H9 (cell line): ENCODE measurements at regions not wholly inside any gene's neighbourhood (a gene's known extent, or its start where the extent isn't known, plus 50 kb on each side); places are given as distances from the start of the nearest gene placed in this dataset.

Source experiments
- DNase-seq: peaks from one replicate; pipeline ENCODE4 v3.0.0-alpha.2; 2017
- H2AFZ ChIP-seq: one replicate; pipeline ENCODE4 v1.6.1; 2013; ENCODE audit warnings: mild to moderate bottlenecking, low read length, control low read depth, moderate library complexity
- H2AK5ac ChIP-seq: 2 replicates; pipeline ENCODE4 v1.6.1; 2013; ENCODE audit warnings: low read length, control low read depth, mixed read lengths; ENCODE audit not compliant: insufficient read length
- H2BK120ac ChIP-seq: one replicate; pipeline ENCODE4 v1.6.1; 2013; ENCODE audit warnings: low read depth, mild to moderate bottlenecking, low read length, control low read depth, inconsistent platforms; ENCODE audit not compliant: poor library complexity, severe bottlenecking
- H2BK12ac ChIP-seq: 2 replicates; pipeline ENCODE4 v1.6.1; 2013; ENCODE audit warnings: low read length, control low read depth, mixed read lengths, low read depth; ENCODE audit not compliant: insufficient read length
- H2BK15ac ChIP-seq: 2 replicates; pipeline ENCODE4 v1.6.1; 2013; ENCODE audit warnings: low read depth, low read length, control low read depth
- H2BK20ac ChIP-seq: one replicate; pipeline ENCODE4 v1.6.1; 2013; ENCODE audit warnings: low read depth, mild to moderate bottlenecking, low read length, control low read depth, inconsistent platforms; ENCODE audit not compliant: poor library complexity, severe bottlenecking
- H2BK5ac ChIP-seq: 2 replicates; pipeline ENCODE4 v1.6.1; 2013; ENCODE audit warnings: low read length, control low read depth, mixed read lengths; ENCODE audit not compliant: insufficient read length
- H3K14ac ChIP-seq: 2 replicates; pipeline ENCODE4 v1.6.1; 2013; ENCODE audit warnings: low read length, control low read depth; ENCODE audit not compliant: insufficient read depth
- H3K18ac ChIP-seq: 2 replicates; pipeline ENCODE4 v1.6.1; 2013; ENCODE audit warnings: low read depth, mild to moderate bottlenecking, mixed read lengths, low read length, control low read depth; ENCODE audit not compliant: insufficient read length
- H3K23ac ChIP-seq: 2 replicates; pipeline ENCODE4 v1.6.1; 2013; ENCODE audit warnings: low read length, control low read depth, mixed read lengths, low read depth; ENCODE audit not compliant: insufficient read length
- H3K23me2 ChIP-seq: 2 replicates; pipeline ENCODE4 v1.6.1; 2013; ENCODE audit warnings: low read depth, mild to moderate bottlenecking, mixed read lengths, low read length, control low read depth; ENCODE audit not compliant: insufficient read length, poor library complexity, severe bottlenecking
- H3K27ac ChIP-seq: 2 replicates; pipeline ENCODE4 v1.5.1; 2013; ENCODE audit warnings: low read length, control low read depth, mixed read lengths, low read depth; ENCODE audit not compliant: insufficient read length
- H3K27me3 ChIP-seq: 2 replicates; pipeline ENCODE4 v1.6.1; 2013; ENCODE audit warnings: low read length, control low read depth, inconsistent platforms; ENCODE audit not compliant: insufficient read depth
- H3K4ac ChIP-seq: 2 replicates; pipeline ENCODE4 v1.6.1; 2013; ENCODE audit warnings: low read depth, mild to moderate bottlenecking, control low read depth, inconsistent platforms, low read length, moderate library complexity
- H3K4me1 ChIP-seq: 2 replicates; pipeline ENCODE4 v1.6.1; 2013; ENCODE audit warnings: low read length, control low read depth, inconsistent platforms; ENCODE audit not compliant: insufficient read depth
- H3K4me2 ChIP-seq: 2 replicates; pipeline ENCODE4 v1.6.1; 2013; ENCODE audit warnings: low read length, control low read depth, mixed read lengths; ENCODE audit not compliant: insufficient read length, insufficient read depth
- H3K56ac ChIP-seq: 2 replicates; pipeline ENCODE4 v1.6.1; 2013; ENCODE audit warnings: low read depth, mild to moderate bottlenecking, mixed read lengths, low read length, control low read depth; ENCODE audit not compliant: insufficient read length
- H3K79me1 ChIP-seq: 2 replicates; pipeline ENCODE4 v1.6.1; 2013; ENCODE audit warnings: low read depth, mild to moderate bottlenecking, moderate library complexity, low read length, control low read depth, inconsistent platforms; ENCODE audit not compliant: insufficient read depth, poor library complexity, severe bottlenecking
- H3K79me2 ChIP-seq: 2 replicates; pipeline ENCODE4 v1.6.1; 2013; ENCODE audit warnings: low read length, control low read depth, inconsistent platforms; ENCODE audit not compliant: insufficient read depth
- H3K9ac ChIP-seq: 2 replicates; pipeline ENCODE4 v1.6.1; 2013; ENCODE audit warnings: low read length, control low read depth, mixed read lengths; ENCODE audit not compliant: insufficient read length; ENCODE audit errors: extremely low read depth
- H3K9me3 ChIP-seq: one replicate; pipeline ENCODE4 v1.6.1; 2013; ENCODE audit warnings: low read depth, low read length, inconsistent platforms; ENCODE audit not compliant: control insufficient read depth
- H3T11ph ChIP-seq: one replicate; pipeline ENCODE4 v1.6.1; 2013; ENCODE audit warnings: mild to moderate bottlenecking, low read length, control low read depth, inconsistent platforms
- H4K20me1 ChIP-seq: one replicate; pipeline ENCODE4 v1.6.1; 2013; ENCODE audit not compliant: control insufficient read depth, insufficient read length, insufficient read depth
- H4K5ac ChIP-seq: 2 replicates; pipeline ENCODE4 v1.6.1; 2013; ENCODE audit warnings: low read depth, mild to moderate bottlenecking, mixed read lengths, low read length, control low read depth; ENCODE audit not compliant: insufficient read length
- H4K8ac ChIP-seq: replicated peaks from 2 replicates; pipeline ENCODE4 v1.6.1; 2013; ENCODE audit warnings: low read length, control low read depth, mixed read lengths, low read depth; ENCODE audit not compliant: insufficient read length
- H4K91ac ChIP-seq: 2 replicates; pipeline ENCODE4 v1.6.1; 2013; ENCODE audit warnings: low read depth, mild to moderate bottlenecking, moderate library complexity, mixed read lengths, low read length, control low read depth; ENCODE audit not compliant: insufficient read length
- H3K27ac Mint-ChIP-seq, 3 experiments: 2 replicates in 2 of 3; 3 replicates in 1 of 3; pipeline ENCODE4 v1.8.0; 2020 to 2021; ENCODE audit warnings: mixed read lengths in 3 of 3, mild to moderate bottlenecking in 1 of 3, moderate library complexity in 1 of 3
- H3K27me3 Mint-ChIP-seq: 2 replicates; pipeline ENCODE4 v1.8.0; 2021; ENCODE audit warnings: low read depth, mild to moderate bottlenecking, moderate library complexity, mixed read lengths
- H3K36me3 Mint-ChIP-seq, 3 experiments: 2 replicates in 2 of 3; 3 replicates in 1 of 3; pipeline ENCODE4 v1.8.0; 2020 to 2021; ENCODE audit warnings: low read depth in 3 of 3, mixed read lengths in 3 of 3; ENCODE audit not compliant: insufficient read depth in 1 of 3
- H3K4me1 Mint-ChIP-seq, 2 experiments: 2 replicates each; pipeline ENCODE4 v1.8.0; 2020; ENCODE audit warnings: mixed read lengths in 2 of 2
- H3K4me3 Mint-ChIP-seq, 2 experiments: 2 replicates in 1 of 2; 3 replicates in 1 of 2; pipeline ENCODE4 v1.8.0; 2020 to 2021; ENCODE audit warnings: mild to moderate bottlenecking in 2 of 2, mixed read lengths in 2 of 2, moderate library complexity in 1 of 2
- H3K9me3 Mint-ChIP-seq, 2 experiments: 2 replicates in 1 of 2; 3 replicates in 1 of 2; pipeline ENCODE4 v1.8.0; 2020; ENCODE audit warnings: mild to moderate bottlenecking in 2 of 2, mixed read lengths in 2 of 2, moderate library complexity in 1 of 2
- WGBS: extraction: QIAGEN DNeasy Blood & Tissue Kit; methylation state at CpG from one replicate; pipeline ENCODE4 v1.1.7; 2013; ENCODE audit warnings: missing lambda C conversion rate, low lambda C conversion rate, mixed read lengths; ENCODE audit not compliant: insufficient read length; ENCODE audit errors: extremely low coverage; 5-methylcytosine and 5-hydroxymethylcytosine counted together
- TF ChIP-seq, protein P1 (sequence below): fragments of 200-600 bp; sonication (generic); conservative IDR thresholded peaks from 3 replicates; pipeline ENCODE4 v1.8.0; 2021; ENCODE audit warnings: antibody characterized with exemption, mild to moderate bottlenecking

DNA sequence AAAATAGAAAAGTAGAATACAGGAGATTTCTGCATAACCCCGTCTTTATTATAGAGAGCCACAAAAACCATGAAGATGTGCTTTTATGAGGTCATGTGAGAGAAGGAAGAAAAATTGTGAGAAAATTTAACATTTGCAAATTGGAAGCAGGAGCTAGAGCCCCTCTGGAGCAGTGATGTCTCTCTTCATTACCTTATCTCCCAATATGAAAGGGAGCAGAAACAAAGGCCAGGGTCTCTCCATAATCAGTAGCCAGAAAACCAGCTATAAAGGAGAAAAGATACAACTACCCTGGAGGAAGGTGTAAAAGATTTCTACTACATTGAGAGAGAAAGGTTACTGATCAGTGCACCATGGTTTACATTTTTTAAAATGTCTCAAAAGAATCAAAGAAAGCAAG lies 53.2 kb upstream of the ITGA1 start:
- H4K91ac ChIP-seq = no peak overlapping the region
- H4K5ac ChIP-seq = no peak overlapping the region
- H3K79me2 ChIP-seq = no peaks in the 10 kb centered on the region
- H4K8ac ChIP-seq = no peak overlapping the region
- no peaks in the 10 kb centered on the region for H3K23me2 ChIP-seq
- no peak overlapping the region for H2AK5ac ChIP-seq
- no peak overlapping the region for H3K4ac ChIP-seq
- H4K20me1 ChIP-seq = no peaks in the 10 kb centered on the region
- H2BK15ac ChIP-seq = no peak overlapping the region
- no peaks in the 10 kb centered on the region for H3K27me3 Mint-ChIP-seq
- no peak for DNase-seq
- no peak overlapping the region for H3K18ac ChIP-seq
- no peaks in the 10 kb centered on the region for H3K4me1 Mint-ChIP-seq
- H3K9ac ChIP-seq = no peak overlapping the region
- H3K36me3 Mint-ChIP-seq = peaks cover 0 to 7% (median 1%) of the 10 kb centered on the region in 3 experiments; a peak in 3 of 7 replicates
- H3K56ac ChIP-seq = no peak overlapping the region
- no peak overlapping the region for H2BK120ac ChIP-seq
- H2AFZ ChIP-seq = no peak overlapping the region
- no peak overlapping the region for H3K14ac ChIP-seq
- H3K27ac ChIP-seq = no peak overlapping the region
- H3K9me3 Mint-ChIP-seq = peaks cover 10% of the 10 kb centered on the region in 2 experiments; a peak in 4 of 5 replicates
- no peak overlapping the region for H2BK5ac ChIP-seq
- H3K23ac ChIP-seq = no peak overlapping the region
- TF ChIP-seq, protein P1, sequence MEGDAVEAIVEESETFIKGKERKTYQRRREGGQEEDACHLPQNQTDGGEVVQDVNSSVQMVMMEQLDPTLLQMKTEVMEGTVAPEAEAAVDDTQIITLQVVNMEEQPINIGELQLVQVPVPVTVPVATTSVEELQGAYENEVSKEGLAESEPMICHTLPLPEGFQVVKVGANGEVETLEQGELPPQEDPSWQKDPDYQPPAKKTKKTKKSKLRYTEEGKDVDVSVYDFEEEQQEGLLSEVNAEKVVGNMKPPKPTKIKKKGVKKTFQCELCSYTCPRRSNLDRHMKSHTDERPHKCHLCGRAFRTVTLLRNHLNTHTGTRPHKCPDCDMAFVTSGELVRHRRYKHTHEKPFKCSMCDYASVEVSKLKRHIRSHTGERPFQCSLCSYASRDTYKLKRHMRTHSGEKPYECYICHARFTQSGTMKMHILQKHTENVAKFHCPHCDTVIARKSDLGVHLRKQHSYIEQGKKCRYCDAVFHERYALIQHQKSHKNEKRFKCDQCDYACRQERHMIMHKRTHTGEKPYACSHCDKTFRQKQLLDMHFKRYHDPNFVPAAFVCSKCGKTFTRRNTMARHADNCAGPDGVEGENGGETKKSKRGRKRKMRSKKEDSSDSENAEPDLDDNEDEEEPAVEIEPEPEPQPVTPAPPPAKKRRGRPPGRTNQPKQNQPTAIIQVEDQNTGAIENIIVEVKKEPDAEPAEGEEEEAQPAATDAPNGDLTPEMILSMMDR = no peak
- no peak overlapping the region for H3T11ph ChIP-seq
- no peak overlapping the region for H3K4me2 ChIP-seq
- no peaks in the 10 kb centered on the region for H3K9me3 ChIP-seq
- H3K27me3 ChIP-seq = no peaks in the 10 kb centered on the region
- no CpG with 5 or more reads among the region's 1 CpG for WGBS
- no peak overlapping the region for H3K4me3 Mint-ChIP-seq
- no peaks in the 10 kb centered on the region for H3K4me1 ChIP-seq
- H2BK20ac ChIP-seq = no peak overlapping the region
- no peak overlapping the region for H2BK12ac ChIP-seq
- H3K27ac Mint-ChIP-seq = no peak overlapping the region
- no peaks in the 10 kb centered on the region for H3K79me1 ChIP-seq
